IMR-90 (cell line): ENCODE measurements at regions not wholly inside any gene's neighbourhood (a gene's known extent, or its start where the extent isn't known, plus 50 kb on each side); places are given as distances from the start of the nearest gene placed in this dataset.

Source experiments
- ATAC-seq: fragments of 200-7000 bp; cut with Tn5 transposase; 2 replicates; pipeline ENCODE4 v1.9.1; 2020; ENCODE audit warnings: low read depth, mild to moderate bottlenecking, moderate library complexity
- BruUV-seq: library from RNA; stranded (reverse); fragments of 400-500 nt; replicated peaks from 2 replicates; lab custom pipeline; 2021; lab: Mats Ljungman, UMichigan
- CTCF ChIA-PET: fragments of 300-600 bp; formaldehyde crosslinking; extraction: SDS; loops from one replicate; lab custom pipeline; 2021; ENCODE audit warnings: antibody characterized with exemption; lab: Yijun Ruan, JAX
- POLR2A ChIA-PET: fragments of 300-600 bp; sonication (Branson Sonifier 250); formaldehyde crosslinking; loops from one replicate; lab custom pipeline; 2022; ENCODE audit warnings: antibody characterized with exemption; ENCODE audit not compliant: unreplicated experiment; lab: Charles Lee
- DNase-seq: peaks from one replicate; pipeline ENCODE4 v3.0.0; 2013
- H2AFZ ChIP-seq: replicated peaks from 2 replicates; pipeline ENCODE3; 2013; ENCODE audit warnings: low read length, mild to moderate bottlenecking; ENCODE audit not compliant: poor library complexity
- H2AK5ac ChIP-seq: 2 replicates; pipeline ENCODE4 v1.6.1; 2013; ENCODE audit warnings: low read depth, low read length, inconsistent platforms
- H2AK9ac ChIP-seq: replicated peaks from 2 replicates; pipeline ENCODE3; 2013; ENCODE audit warnings: mild to moderate bottlenecking, low read depth, low read length, moderate library complexity; ENCODE audit not compliant: poor library complexity
- H2BK120ac ChIP-seq: 2 replicates; pipeline ENCODE4 v1.6.1; 2013; ENCODE audit warnings: low read depth, low read length, inconsistent platforms
- H2BK15ac ChIP-seq: 3 replicates; pipeline ENCODE4 v1.6.1; 2013; ENCODE audit warnings: low read depth, low read length, inconsistent platforms
- H2BK20ac ChIP-seq: 2 replicates; pipeline ENCODE4 v1.6.1; 2013; ENCODE audit warnings: low read depth, mild to moderate bottlenecking, inconsistent platforms, low read length, moderate library complexity
- H2BK5ac ChIP-seq: 2 replicates; pipeline ENCODE4 v1.6.1; 2013; ENCODE audit warnings: mild to moderate bottlenecking, low read depth, low read length, inconsistent platforms; ENCODE audit not compliant: poor library complexity, severe bottlenecking
- H3K14ac ChIP-seq: replicated peaks from 2 replicates; pipeline ENCODE4 v1.6.1; 2013; ENCODE audit warnings: low read depth, low read length, inconsistent platforms
- H3K18ac ChIP-seq: 2 replicates; pipeline ENCODE4 v1.6.1; 2013; ENCODE audit warnings: low read depth, low read length, control low read depth
- H3K23ac ChIP-seq: 2 replicates; pipeline ENCODE4 v1.6.1; 2013; ENCODE audit warnings: low read depth, low read length, inconsistent platforms
- H3K27ac ChIP-seq: 2 replicates; pipeline ENCODE4 v1.5.1; 2013; ENCODE audit warnings: mild to moderate bottlenecking, control low read depth, low read length; ENCODE audit not compliant: insufficient read depth
- H3K27me3 ChIP-seq: 2 replicates; pipeline ENCODE4 v1.6.1; 2013; ENCODE audit warnings: low read length; ENCODE audit not compliant: control insufficient read depth, insufficient read depth
- H3K36me3 ChIP-seq: 2 replicates; pipeline ENCODE4 v1.6.1; 2013; ENCODE audit warnings: low read length, mixed read lengths; ENCODE audit not compliant: control insufficient read depth, insufficient read depth
- H3K4ac ChIP-seq: 2 replicates; pipeline ENCODE4 v1.6.1; 2013; ENCODE audit warnings: low read depth, low read length, inconsistent platforms
- H3K4me1 ChIP-seq: 2 replicates; pipeline ENCODE4 v1.6.1; 2013; ENCODE audit warnings: low read length, mixed read lengths; ENCODE audit not compliant: control insufficient read depth, insufficient read depth
- H3K4me2 ChIP-seq: 2 replicates; pipeline ENCODE4 v1.6.1; 2013; ENCODE audit warnings: low read depth, mild to moderate bottlenecking, control low read depth, low read length, moderate library complexity
- H3K4me3 ChIP-seq: 2 replicates; pipeline ENCODE4 v1.5.1; 2013; ENCODE audit warnings: low read depth, mild to moderate bottlenecking, control low read depth, low read length, moderate library complexity; ENCODE audit not compliant: insufficient read depth
- H3K56ac ChIP-seq: 2 replicates; pipeline ENCODE4 v1.6.1; 2013; ENCODE audit warnings: low read length, inconsistent platforms; ENCODE audit not compliant: insufficient read depth; ENCODE audit errors: extremely low read depth
- H3K79me1 ChIP-seq, 2 experiments: 2 replicates each; pipeline ENCODE4 v1.6.1; 2013; ENCODE audit warnings: low read length in 2 of 2, inconsistent platforms in 1 of 2, low read depth in 1 of 2
- H3K9ac ChIP-seq: 2 replicates; pipeline ENCODE4 v1.6.1; 2013; ENCODE audit warnings: low read depth, low read length, control low read depth
- H3K9me1 ChIP-seq: 2 replicates; pipeline ENCODE4 v1.6.1; 2013; ENCODE audit warnings: low read length, inconsistent platforms; ENCODE audit not compliant: insufficient read depth
- H3K9me3 ChIP-seq: 2 replicates; pipeline ENCODE4 v1.6.1; 2013; ENCODE audit warnings: low read length; ENCODE audit not compliant: control insufficient read depth, insufficient read depth
- H4K20me1 ChIP-seq: 2 replicates; pipeline ENCODE4 v1.6.1; 2013; ENCODE audit warnings: low read length, inconsistent platforms; ENCODE audit not compliant: insufficient read depth
- H4K5ac ChIP-seq: 2 replicates; pipeline ENCODE4 v1.6.1; 2013; ENCODE audit warnings: mild to moderate bottlenecking, low read depth, low read length, control low read depth
- H4K8ac ChIP-seq, 2 experiments: 2 replicates each; pipeline ENCODE4 v1.6.1; 2013; ENCODE audit warnings: low read depth in 2 of 2, low read length in 2 of 2, control low read depth in 1 of 2, inconsistent platforms in 1 of 2
- H4K91ac ChIP-seq: 2 replicates; pipeline ENCODE4 v1.6.1; 2013; ENCODE audit warnings: low read depth, low read length, inconsistent platforms; ENCODE audit not compliant: insufficient read depth
- BHLHE40 ChIP-seq: fragments of 150-350 bp; IDR thresholded peaks from 2 replicates; pipeline ENCODE4 v1.6.1; 2016; ENCODE audit warnings: mild to moderate bottlenecking, low read depth, low read length
- CEBPB ChIP-seq: IDR thresholded peaks from 2 replicates; pipeline ENCODE4 v1.6.1; 2012; ENCODE audit warnings: low read depth, low read length, improper control_type of control experiment
- CHD1 ChIP-seq: IDR thresholded peaks from 2 replicates; pipeline ENCODE4 v1.6.1; 2012; ENCODE audit warnings: low read depth, low read length, improper control_type of control experiment
- CTCF ChIP-seq: conservative IDR thresholded peaks from 2 replicates; pipeline ENCODE4 v1.5.1; 2012; ENCODE audit warnings: mild to moderate bottlenecking, low read depth, low read length, improper control_type of control experiment
- ELK1 ChIP-seq: fragments of 150-350 bp; IDR thresholded peaks from 2 replicates; pipeline ENCODE4 v1.6.1; 2016; ENCODE audit warnings: low read depth, mild to moderate bottlenecking, low read length, moderate library complexity, borderline replicate concordance
- FOS ChIP-seq: fragments of 150-350 bp; IDR thresholded peaks from 2 replicates; pipeline ENCODE4 v1.6.1; 2016; ENCODE audit warnings: low read depth, low read length
- MAFK ChIP-seq: IDR thresholded peaks from 2 replicates; pipeline ENCODE4 v1.6.1; 2012; ENCODE audit warnings: low read depth, low read length, improper control_type of control experiment
- MAZ ChIP-seq: IDR thresholded peaks from 2 replicates; pipeline ENCODE4 v1.6.1; 2012; ENCODE audit warnings: low read depth, mild to moderate bottlenecking, low read length, improper control_type of control experiment, moderate library complexity, borderline replicate concordance
- MXI1 ChIP-seq: IDR thresholded peaks from 2 replicates; pipeline ENCODE4 v1.6.1; 2012; ENCODE audit warnings: low read depth, mild to moderate bottlenecking, low read length, moderate library complexity, borderline replicate concordance
- NFE2L2 ChIP-seq: fragments of 150-350 bp; IDR thresholded peaks from 2 replicates; pipeline ENCODE4 v1.6.1; 2016; ENCODE audit warnings: low read depth, mild to moderate bottlenecking, low read length
- POLR2A ChIP-seq: IDR thresholded peaks from 2 replicates; pipeline ENCODE4 v1.6.1; 2012; ENCODE audit warnings: mild to moderate bottlenecking, low read depth, low read length
- RCOR1 ChIP-seq: IDR thresholded peaks from 2 replicates; pipeline ENCODE4 v1.6.1; 2012; ENCODE audit warnings: mild to moderate bottlenecking, low read length, improper control_type of control experiment; ENCODE audit not compliant: insufficient replicate concordance
- RFX5 ChIP-seq: IDR thresholded peaks from 2 replicates; pipeline ENCODE4 v1.8.0; 2012; ENCODE audit warnings: low read depth, mild to moderate bottlenecking, low read length, moderate library complexity
- SMC3 ChIP-seq: fragments of 150-350 bp; IDR thresholded peaks from 2 replicates; pipeline ENCODE4 v1.6.1; 2016; ENCODE audit warnings: low read depth, mild to moderate bottlenecking, antibody characterized with exemption, low read length, moderate library complexity
- USF2 ChIP-seq: fragments of 150-350 bp; IDR thresholded peaks from 2 replicates; pipeline ENCODE4 v1.6.1; 2017; ENCODE audit warnings: mild to moderate bottlenecking, antibody characterized with exemption, low read length, low read depth
- WGBS, 2 experiments: methylation state at CpG; one replicate each; pipeline versions ENCODE4 v1.1.5 to v1.1.7; 2013; ENCODE audit warnings: missing lambda C conversion rate in 2 of 2; ENCODE audit not compliant: insufficient read length in 1 of 2; ENCODE audit errors: extremely low coverage in 2 of 2; 5-methylcytosine and 5-hydroxymethylcytosine counted together
- dilution Hi-C: fragments of 300-500 bp; cut with HindIII; formaldehyde crosslinking; loops from one replicate; pipeline ENCODE4 v1.14.3; 2018; ENCODE audit warnings: low sequenced_read_pairs; ENCODE audit not compliant: unreplicated experiment
- in situ Hi-C: fragments of 300-500 bp; cut with MboI; formaldehyde crosslinking; loops from 3 replicates; pipeline ENCODE4 v1.14.3; 2019; ENCODE audit warnings: low sequenced_read_pairs, inconsistent platforms, mixed read lengths
- intact Hi-C: fragments of 100-400 bp; cut with micrococcal nuclease; formaldehyde crosslinking; loops from 2 replicates; pipeline ENCODE4 v1.10.0; 2022

GRCh38 chr2:230614040-230614439 is 98.6 kb upstream of the CAB39 start:
- Histone ChIP-seq H3K9ac (no peak overlapping the region), H2BK20ac (0 out of 2 replicates have a peak overlapping the region, but pooled peaks have one; percentile 34), H2AK5ac (peak overlapping the region; percentile 43), H2BK15ac (no peak overlapping the region; the same call in 2 of the 3 replicates), H3K4me3 (no peak overlapping the region), H3K18ac (no peak overlapping the region), H3K14ac (no peak overlapping the region), H3K56ac (no peak overlapping the region), H3K9me3 (no peaks in the 10 kb centered on the region), H3K4me2 (no peak overlapping the region), H2AFZ (no peak overlapping the region), H2BK5ac (no peak overlapping the region), H4K91ac (no peak overlapping the region), H3K79me1 (no peaks in the 10 kb centered on the region; a peak in 1 of 4 replicates), H4K8ac (no peak overlapping the region), H3K4me1 (peaks cover 10% of the 10 kb centered on the region), H2AK9ac (no peak overlapping the region), H4K20me1 (no peaks in the 10 kb centered on the region), H3K36me3 (no peaks in the 10 kb centered on the region), H3K27ac (no peak overlapping the region), H3K23ac (no peak overlapping the region), H2BK120ac (0 out of 2 replicates have a peak overlapping the region, but pooled peaks have one; percentile 22), H3K27me3 (no peaks in the 10 kb centered on the region), H3K4ac (no peak overlapping the region), H3K9me1 (no peaks in the 10 kb centered on the region), H4K5ac (no peak overlapping the region)
- intact Hi-C loops = loop anchor here (5.0 to 10.0 kb wide), 4 partner anchors 198 to 829 kb away; partner anchors contain the start of genes FBXO36 and TRIP12
- BruUV-seq = no TSS peak
- CTCF ChIA-PET = no interaction called here
- POLR2A ChIA-PET = no interaction called here
- DNase-seq (no peak), ATAC-seq (no peak)
- in situ Hi-C loops = loop anchor here (5.0 to 25.0 kb wide), 4 partner anchors 191 to 802 kb away; no protein-coding TSS in a partner anchor
- dilution Hi-C loops = no loop called here
- TF ChIP-seq RFX5 (no peak), FOS (no peak), POLR2A (no peak), MAFK (no peak), MAZ (no peak), MXI1 (no peak), ELK1 (no peak), CEBPB (no peak), RCOR1 (no peak), CTCF (no peak), SMC3 (no peak), BHLHE40 (no peak), NFE2L2 (no peak), USF2 (no peak), CHD1 (no peak)
- WGBS, 2 experiments = no CpG with 5 or more reads among the region's 7 CpGs
